HG03064 (cell line): ENCODE measurements at regions not wholly inside any gene's neighbourhood (a gene's known extent, or its start where the extent isn't known, plus 50 kb on each side); places are given as distances from the start of the nearest gene placed in this dataset.
"Not testable (repeated sequence)": the region's sequence is repeated elsewhere in the genome, so short reads cannot be mapped to it uniquely, and the experiment has no call there.

Experiments
- ATAC-seq: cut with Tn5 transposase; IDR thresholded peaks from one replicate; pipeline ENCODE4 v1.9.1; 2021; ENCODE audit warnings: low read depth; ENCODE audit not compliant: unreplicated experiment

DNA sequence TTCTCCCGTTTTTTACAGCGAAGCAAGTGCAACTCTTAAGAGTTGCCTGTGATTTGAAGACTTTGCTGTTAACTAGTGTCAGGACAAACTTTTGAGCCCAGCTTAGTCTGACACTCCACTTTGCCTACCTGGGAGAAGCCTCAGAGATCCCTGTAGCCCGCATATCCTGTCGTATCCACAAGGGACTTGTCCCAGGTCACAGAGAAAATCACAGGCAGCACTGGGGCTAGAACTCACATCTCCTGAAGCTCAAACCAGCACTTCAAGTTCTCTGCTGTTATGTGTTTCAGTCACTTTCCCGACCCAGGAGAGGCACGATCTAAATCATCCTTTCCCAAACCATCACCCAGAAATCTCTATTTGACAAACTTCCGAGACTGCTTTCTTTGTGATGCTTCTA lies 584.5 kb downstream of the ACTL7B start:
- ATAC-seq, result no peak

DNA sequence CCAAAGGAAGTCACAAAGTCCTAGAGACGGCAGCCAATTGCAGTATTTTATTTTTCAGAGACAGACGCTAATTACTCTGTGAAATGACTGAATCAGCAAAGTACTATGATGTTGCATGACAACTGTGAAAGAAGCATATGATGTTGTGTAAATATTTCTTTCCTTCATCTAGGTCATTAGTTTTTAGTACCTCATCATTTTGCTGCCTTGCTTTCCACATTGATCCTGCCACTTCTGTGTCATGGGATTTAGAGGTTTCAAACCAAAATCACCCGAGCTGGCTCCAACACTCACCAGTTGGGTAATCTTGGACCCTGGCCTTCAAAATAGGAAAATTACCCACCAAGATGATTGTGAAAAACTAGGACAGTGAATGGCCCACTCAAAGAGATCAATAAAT lies 585.2 kb downstream of the ACTL7B start:
- no peak for ATAC-seq

DNA sequence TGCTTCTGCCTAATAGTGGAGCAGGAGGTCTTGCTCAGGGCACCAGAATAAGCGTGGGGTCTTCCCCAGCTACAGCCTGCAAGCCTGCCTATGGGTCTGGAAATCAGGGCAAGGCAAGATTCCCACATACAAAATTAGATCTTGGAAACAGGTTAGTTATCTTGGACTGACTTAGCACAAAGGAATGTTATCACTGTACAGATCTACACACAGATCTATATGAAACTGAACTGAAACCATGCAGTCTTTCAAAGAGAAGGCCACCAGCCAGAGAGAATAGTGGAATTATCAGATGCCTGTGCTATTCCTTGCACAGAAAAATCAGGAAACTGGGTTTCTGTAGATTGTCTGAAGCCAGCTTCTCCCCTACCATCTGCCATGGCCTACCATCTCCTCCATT lies 585.7 kb downstream of the ACTL7B start:
- ATAC-seq, result no peak

DNA sequence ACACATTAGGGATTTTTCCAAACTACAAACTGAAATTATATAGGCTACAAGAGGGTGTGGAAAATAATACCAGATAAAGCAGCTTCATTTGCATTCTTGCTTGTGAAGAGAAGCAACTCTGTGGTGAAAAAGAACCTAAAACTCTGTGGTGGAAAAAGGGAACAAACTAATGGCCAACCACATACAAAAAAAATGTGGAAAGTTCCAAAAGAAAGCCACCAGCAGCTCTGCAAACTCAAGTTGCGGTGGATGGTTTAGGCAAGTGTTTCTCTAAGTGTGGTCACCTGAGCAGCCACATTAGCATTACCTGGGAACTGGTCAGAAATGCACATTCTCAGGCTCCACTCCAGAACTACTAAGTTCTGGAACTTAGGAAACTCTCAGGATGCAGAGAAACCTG lies 586.4 kb downstream of the ACTL7B start:
- no peak for ATAC-seq

DNA sequence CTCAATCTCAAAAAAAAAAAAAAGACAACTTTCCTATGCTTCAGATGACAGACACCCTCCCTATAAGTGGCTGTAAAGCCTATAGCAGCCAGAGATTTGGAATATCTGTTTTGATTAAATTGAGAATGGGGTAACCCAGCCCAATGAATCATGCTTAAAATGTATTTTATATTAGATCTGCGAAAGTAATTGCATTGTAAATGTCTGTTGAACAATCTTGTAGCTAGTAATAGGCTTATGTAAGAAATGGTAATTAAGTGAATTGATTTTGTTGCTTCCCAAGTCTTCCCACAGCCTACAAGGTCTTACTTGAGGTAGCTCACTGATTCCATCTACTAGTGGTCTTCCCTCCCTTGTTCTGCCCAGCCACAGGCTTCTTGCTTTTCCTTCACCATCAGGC lies 590.7 kb downstream of the ACTL7B start:
- no peak for ATAC-seq

DNA sequence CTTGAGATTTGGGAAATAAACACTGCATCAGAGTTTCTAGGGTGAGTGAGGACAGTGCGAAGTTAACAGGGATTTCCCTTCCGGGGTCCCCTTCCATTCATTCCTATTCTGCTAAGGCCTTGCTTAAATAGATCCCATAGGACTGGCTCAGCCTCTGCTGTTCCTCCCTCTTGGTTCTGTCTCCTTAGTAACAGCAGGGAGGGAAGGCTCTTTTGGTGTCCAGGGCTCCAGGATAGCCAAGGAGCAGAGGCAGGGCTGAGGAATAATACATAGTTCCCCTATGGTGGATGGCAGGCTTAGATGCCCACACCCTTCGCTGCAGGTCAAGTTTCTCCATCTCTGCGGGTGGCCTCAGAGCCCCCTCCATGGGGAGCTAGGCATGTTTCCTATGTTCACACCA lies 591.7 kb downstream of the ACTL7B start:
- no peak for ATAC-seq

DNA sequence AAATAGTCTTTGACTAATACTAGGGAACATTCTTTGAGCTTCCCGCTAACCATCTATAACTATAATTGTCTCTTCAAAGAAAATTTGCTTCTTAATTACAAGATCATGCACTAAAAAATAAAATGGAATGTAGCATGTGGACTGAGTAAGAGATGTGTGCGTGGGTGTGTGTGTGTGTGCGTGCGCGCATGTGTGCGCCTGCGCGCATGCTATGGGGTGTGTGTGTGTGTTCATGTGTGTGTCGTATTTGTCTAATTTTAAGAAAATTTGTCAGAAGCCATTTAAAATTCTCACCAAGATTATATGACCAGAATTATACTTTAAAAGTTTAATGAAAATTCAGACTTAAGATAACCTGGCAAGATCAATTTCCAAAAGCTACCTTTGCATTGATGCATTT lies 593.0 kb downstream of the ACTL7B start:
- ATAC-seq, result no peak

DNA sequence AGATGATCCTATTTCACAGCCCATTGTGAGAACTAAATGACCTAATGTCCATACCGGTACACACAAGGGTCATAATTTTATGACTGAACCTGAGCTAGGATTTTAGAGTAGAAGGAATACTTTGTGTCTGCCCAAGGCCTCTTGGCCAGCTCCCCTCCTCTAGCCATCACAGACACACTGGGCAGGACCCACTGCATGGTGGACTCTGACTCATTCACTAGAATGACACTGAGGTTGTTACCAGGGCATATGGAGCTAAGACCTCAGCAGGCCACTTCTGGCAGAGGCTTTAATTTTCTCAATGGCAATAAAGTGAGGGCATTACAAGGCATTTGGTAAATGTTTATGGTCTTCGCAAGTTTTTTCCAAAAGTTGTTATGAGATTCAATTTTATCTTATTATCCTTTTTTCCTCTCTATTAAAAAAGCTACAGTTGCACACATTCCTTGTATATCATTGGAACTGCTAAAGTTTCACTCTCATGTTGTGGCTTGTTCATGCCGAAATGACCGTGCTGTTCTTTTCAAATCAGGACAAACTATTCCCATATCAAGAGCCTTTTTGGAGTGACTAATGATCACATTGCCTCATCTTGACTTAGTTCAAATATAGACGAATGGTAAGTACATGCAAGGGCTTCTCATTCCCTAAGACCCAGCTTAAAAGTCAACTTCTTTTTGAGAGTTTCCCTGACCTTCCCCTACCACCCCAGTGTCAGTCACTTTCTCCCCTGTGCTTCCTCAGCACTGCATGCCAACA lies 595.7 kb downstream of the ACTL7B start:
- ATAC-seq, result no peak

DNA sequence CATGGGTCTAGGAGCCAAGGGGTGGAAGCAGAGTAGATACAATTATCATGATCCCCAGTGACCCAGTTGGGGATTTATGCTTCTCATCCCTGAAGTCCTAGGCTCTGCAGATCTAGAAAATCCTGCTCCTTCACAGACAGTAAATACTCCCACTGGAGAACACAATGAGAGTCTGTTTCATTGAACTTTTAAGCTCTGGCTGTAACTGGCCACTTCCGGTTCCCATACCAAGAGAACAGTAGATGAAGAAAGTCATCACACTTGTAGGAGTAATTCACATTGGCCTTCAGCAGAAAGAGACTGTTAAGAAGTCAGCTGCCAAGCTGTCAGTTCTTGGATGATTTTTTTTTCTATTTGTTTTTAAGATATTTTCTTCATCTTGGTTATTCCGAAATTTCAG lies 597.1 kb downstream of the ACTL7B start:
- no peak for ATAC-seq

DNA sequence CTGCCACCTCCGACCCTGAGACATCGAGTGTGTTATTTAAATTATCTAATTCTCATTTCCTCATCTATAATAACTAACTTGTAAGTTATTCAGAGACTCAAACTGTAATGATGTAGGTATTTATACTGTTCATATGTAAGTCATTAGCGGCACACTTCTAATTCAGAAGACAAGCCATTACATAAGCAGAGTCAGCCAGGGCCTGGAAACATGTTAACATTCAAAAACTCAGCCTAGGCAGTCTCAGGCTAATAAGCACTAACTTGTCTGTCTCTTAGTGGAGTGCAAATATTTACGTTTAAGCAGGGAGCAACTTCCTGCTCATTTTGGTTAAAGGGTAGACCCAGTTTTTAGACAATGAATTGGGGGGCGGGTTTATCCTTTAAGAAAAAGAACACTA lies 598.4 kb downstream of the ACTL7B start:
- ATAC-seq, result no peak

DNA sequence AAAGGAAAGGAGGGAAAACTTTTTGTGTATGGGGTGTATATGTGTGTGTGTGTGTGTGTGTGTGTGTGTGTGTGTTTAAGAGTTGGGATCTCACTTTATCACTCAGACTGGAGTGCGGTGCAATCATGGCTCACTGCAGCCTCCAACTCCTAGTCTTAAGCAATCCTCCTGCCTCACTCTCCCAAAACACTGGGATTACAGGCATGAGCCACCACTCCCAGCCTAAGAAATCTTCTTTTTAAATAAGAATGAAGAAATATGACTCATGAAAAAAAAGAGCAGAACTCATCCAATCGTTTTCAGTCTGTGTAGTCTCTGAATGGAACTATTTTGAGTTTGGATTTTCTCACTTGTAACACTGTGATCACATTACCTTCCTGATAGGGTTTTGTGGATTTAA lies 601.5 kb downstream of the ACTL7B start:
- ATAC-seq, result no peak

DNA sequence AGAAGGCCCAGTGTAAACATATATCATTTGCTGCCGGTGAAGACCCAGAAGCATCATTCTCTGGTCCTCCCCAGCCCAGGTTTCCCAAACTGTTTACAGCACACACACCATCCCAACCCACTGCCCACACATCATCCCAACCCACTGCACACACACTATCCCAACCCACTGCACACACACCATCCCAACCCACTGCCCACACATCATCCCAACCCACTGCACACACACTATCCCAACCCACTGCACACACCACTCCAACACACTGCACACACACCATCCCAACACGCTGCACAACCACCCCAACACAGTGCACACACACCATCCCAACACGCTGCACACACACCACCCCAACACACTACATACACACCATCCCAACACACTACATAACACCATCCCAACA lies 608.4 kb downstream of the ACTL7B start:
- ATAC-seq, result not testable (repeated sequence)

DNA sequence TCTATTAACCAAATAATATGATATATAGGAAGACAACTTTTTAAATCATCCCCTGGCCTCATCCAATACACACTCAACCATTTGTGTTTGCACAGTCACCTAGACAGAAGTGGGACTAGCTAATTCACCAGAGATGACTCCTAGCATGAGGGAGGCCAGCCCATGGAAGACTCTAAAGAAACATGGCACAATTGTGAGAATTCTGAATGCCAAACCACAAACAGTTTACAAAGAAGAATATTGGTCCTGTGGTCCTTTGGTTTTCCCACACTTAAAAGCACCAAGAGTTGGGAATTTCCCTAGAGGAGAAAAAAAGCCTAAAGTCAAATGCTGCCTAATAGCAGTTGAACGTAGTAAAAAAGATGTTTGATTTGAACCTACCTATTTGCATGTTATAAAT lies 609.9 kb downstream of the ACTL7B start:
- ATAC-seq, result no peak

DNA sequence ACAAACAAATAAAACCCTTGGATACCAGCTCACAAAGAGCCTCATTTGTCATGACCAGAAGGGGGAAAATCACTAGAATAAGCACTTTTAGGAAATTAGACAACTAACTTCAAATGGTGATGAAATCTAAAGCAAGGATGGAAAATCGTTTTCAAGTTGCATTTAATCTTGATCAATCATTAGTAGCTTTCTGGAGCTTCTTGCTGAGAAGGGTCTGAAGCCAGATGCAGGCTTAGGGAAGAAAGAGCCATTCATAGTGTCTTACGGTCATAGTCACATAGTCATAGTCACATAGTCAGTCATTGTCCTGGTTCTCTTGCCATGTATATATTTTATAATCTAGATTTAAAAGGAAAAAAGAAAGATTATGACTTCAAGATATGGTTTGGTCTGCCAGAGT lies 610.5 kb downstream of the ACTL7B start:
- no peak for ATAC-seq

DNA sequence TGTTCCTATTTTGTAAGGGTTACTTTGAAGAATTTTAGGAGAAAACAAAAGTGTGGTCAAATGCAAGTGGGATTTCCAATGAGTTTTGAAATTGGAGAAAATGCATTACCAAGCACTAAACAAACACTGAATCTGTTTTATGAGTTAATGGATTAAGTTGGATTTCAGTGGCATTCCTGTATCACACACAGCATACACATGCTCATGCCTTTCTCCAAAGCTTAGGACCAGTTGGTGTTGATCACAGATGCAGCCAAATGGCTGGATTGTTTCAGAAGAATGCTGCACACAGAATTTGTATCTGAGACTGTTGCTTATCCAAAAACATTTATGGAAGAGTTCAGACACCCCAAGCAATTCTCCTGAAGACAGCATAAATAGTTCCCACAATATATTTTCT lies 611.1 kb downstream of the ACTL7B start:
- no peak for ATAC-seq

DNA sequence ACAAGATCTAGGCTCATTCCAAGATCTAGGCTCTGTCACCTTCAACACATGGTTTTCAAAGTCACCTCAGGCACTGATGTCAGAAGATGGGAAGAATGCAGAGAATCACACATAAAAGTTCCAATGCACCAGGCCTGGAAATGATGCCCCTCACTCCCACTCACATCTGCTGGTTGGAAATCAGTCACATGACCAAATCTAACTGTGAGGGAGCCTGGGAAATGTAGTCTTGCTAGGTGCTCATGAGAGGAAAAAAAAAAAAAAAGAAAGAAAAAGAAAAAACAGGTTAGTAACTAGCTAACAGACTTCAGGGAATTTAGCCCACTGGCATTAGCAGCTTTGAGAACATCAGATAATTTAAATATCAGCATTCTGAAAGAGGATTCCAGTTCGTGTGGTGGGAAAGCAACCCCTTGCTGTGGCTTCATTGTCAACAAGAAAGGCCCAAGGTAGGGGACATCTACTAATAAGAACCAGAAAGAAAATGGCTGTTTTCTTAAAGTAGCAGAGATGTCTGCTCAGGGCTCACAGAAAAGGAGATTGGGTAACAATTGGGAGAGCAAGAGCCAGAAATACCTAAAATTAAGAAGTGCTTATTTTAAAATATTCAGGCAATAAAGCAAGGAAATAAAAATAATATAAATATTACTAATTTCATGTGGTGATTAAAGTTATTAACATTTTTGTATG lies 614.3 kb downstream of the ACTL7B start:
- ATAC-seq, result no peak

DNA sequence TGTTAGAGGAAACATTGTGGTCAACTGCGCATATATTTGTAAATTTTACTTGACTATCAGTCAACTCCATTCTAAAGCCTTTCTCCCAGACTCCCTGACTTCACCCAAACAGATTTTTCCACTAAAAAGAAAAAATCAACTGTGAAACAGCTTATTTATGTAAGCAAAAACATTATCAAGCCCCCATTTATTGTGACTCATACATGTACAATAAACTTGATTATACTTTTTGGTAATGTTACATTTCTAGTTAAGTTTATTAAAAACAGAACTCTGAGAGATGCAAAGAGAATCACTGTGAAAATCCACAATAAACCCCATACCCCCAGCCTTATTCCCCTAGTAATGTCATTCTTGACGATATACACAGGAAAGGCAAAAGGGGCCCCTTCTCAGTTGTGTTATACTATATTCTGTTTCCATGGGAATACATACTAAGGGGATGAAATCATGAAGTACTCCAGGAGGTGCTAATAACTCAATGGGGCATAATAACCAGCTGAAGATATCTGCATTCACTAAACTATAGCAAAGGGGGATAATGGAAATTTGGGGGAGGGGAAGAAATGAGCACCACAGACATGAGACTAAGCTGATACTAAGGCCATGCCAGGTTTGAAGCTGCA lies 616.0 kb downstream of the ACTL7B start:
- ATAC-seq, result no peak

DNA sequence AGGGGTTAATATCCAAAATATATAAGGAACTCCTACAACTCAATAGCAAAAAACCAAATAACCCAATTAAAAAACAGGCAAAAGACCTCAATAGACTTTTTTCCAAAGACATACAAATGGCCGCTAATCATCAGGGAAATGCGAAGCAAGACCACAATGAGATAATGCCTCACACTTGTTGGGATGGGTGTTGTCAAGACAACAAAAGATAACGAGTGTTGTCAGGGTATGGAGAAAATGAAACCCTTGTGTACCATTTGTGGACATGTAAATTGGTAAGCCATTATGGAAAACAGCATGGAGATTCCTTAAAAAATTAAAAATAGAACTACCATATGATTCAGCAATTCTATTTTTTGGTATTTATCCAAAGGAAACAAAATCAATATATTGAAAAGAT lies 620.2 kb downstream of the ACTL7B start:
- no peak for ATAC-seq

DNA sequence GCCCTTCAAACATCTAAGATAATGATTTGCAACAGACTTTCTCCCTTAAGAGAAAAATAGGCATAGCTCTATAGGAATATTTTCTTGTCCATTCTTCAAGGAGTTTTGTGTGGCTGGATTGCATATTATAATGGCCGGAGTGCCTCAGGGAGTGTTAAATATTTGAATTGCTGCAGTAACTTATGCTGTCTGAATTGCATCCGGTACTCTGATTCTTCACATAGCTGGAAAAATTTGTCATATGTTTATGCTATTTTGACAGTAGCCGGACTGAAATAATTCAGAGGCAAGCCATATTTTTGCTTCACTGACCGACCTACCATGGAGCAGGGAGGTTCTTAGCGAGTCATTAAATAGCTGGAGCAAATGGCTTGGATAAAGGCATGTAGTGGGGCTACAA lies 621.0 kb downstream of the ACTL7B start:
- no peak for ATAC-seq

DNA sequence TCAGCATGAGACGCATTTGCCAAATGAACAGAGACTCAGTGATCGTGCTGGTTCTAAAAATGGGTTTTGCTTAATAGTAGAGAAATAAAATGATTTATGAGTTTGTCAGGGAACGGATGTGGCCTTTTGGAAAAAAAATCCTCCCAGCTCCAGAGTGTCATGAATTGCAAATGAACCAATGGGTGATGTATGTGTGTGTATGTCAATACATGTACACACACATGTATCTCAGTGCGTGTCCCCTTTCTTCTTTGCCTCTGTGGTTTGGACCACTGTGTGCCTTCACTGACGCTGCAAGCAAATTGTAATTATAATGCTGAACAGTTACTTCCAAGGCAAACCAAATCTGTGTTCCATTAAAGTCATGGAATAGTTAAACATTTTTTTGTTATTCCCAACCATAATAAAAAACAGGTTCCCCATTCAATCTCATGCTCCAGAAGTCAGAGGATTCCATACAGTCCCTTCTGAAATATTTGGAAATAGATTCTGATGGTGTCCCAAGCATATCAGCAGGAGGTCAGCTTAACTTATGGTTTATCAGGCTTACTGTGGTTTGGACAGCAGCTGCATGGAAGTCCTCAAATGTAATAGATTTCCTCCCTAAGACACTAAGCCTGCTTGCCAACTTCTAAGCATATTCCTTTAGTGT lies 630.5 kb downstream of the ACTL7B start:
- no peak for ATAC-seq

DNA sequence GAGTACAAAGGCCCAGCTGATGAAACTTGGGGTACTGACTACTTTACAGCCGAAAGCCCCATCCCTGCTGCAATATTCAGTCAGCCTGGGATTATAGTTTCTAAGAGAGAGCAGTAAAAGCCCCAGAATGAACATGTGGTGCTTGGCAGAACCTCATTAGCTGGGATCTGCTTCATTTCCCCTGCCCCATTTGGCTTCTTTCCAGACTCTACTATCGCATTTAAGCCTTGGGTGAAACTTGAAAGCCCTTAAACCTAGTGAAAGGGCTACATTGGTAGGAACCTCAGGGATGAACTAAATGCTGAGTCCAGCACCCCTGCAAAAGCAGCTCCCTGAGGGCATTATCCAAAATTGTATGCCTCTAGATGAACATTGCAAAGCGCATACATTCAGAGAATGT lies 631.1 kb downstream of the ACTL7B start:
- ATAC-seq, result no peak
